Stimulated activated CD4-positive, alpha-beta T cell treated with anti-CD3 and anti-CD28 coated beads, Interleukin-12 subunit alpha, Interleukin-12 subunit beta, amount 100 ng/mL, for 48 hours (primary cell): ENCODE measurements at regions not wholly inside any gene's neighbourhood (a gene's known extent, or its start where the extent isn't known, plus 50 kb on each side); places are given as distances from the start of the nearest gene placed in this dataset.

Source experiments
- DNase-seq, 3 donors: peaks; one replicate each; pipeline ENCODE4 v3.0.0-alpha.2; 2020; ENCODE audit warnings: low read depth in 2 of 3, low spot score in 1 of 3

DNA sequence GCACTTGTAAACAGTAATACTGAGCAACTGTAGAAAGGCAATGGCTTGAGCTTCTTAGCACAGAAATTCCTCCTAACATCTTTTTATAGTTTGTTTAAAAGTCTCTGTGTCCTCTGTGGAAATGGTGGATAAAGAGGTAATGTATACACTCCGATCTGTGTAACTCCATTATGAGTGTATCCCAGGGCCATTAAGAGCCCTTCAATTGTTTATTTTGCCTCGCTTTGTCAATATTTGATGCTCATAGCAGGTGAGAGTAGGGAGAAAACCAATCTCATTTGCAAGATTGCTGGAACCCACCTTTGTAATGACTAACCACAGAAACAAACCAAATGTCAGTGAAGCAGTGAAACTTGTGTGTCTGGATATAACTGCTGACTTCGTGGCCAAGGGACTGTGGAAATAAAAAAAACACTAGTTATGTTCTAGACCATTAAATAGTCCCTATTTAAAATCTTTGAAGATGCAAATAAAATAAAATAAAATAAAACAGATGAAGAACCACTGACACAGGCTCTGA is 598.2 kb upstream of the BOD1L1 start:
- DNase-seq: no peak

DNA sequence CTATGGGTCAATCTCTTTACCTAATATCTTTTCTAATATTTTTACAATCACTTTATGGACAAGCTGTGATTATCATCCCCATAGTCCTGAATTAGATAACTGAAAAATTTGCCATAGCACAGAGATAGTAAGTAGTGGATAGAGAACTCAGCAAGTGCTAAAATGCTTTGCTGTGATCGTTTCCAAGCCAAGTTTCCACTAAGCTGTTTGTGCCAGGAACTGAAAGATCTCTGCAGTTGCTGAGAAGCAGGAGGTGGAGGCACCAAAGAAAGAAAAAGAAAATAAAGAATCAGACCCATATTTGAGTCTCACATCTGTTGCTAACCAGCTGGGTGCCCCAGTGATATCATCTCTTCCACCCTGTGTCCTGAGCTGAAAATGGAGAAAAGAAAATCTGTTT is 605.6 kb upstream of the BOD1L1 start:
- no peak for DNase-seq

DNA sequence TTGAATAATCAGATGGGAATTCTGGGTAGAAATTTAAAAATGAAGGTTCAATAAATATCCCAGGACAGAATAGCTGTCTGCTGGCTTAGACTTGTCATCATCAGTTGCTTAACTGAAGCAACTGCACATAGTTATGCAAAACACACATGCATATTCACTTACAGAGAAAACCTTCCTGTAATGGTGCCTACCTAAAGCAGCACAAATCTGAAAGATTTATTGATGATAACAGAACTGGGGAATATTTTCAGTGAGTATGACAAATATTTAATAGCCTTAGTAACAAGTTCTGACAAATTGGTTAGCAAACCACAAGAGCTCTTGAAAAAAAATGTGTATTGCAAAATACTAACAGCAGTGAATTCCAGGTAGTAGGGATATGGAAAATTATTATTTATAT is 606.8 kb upstream of the BOD1L1 start:
- DNase-seq: no peak

DNA sequence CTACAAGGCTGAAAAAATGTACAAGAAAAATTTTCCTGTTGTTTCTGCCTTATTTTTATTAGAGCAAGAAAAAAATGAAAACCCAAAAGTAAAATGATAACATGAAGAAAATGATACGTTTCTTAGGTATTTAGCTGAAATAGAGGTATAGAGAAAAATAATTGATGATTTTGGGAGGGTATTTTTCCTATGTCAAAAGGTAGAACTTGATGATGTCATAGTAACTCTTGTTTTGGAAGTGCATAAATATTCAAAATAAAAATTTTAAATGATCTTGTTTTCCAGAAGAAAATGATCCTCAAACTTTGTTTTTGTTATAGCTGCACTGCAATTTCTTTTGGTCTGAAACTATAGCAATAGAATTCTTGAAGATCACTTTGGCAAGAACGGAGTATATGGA is 608.8 kb upstream of the BOD1L1 start:
- DNase-seq: no peak

DNA sequence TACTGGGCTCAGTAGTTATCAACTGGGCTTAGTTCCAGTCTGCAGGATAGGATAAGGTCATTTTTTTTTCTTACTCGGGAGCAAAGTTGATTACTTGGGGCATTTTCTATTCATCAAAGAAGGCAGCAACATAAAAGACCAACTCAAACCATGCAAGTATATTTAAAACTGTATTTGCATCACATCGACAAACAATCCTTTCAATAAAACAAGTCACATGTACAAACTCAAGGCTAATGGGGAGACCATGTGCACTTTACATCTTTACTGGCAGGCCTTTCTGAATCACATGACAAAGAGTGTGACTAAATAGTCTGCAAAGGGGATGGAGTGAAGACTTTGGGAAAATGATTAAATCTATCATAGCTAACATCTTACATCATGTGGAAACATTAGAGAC is 610.4 kb upstream of the BOD1L1 start:
- DNase-seq: no peak

DNA sequence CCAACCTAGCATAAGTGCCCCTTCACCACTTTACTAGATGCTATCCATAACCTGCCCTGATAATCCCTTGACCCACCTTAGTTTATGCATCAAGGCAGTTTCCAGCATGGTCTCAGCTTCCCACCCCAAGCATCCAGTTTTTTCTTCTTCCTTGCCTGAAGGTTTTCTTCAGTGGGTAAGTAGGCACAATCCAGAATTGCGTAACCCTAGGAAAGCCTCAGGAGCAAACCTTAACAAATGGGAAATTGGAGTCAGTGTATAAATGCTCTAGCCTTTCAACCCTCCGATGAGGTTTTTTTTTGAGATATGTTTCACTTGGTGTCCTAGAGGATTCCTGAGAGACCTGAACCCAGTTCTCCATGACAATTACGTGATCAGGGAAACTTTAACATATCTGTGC is 614.0 kb upstream of the BOD1L1 start:
- no peak for DNase-seq

DNA sequence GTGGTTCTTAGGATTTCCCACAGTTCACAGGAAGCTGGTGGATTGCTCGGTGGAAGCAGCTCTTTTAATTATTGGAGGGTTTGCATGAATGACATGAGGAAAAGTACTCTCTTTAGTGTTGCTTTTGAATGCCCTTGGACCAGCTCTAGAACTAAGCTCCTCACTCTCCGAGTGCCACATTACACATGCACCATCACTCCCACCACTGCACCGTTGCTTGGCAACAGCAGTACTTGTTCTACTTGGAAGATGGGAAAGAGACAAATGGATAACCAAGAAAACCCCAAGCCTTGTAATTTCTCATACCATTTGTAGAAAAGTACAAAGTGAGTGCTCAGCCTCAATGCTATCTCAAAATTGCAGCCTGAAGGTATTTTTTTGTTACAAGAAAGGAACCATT is 620.2 kb upstream of the BOD1L1 start:
- DNase-seq: no peak

DNA sequence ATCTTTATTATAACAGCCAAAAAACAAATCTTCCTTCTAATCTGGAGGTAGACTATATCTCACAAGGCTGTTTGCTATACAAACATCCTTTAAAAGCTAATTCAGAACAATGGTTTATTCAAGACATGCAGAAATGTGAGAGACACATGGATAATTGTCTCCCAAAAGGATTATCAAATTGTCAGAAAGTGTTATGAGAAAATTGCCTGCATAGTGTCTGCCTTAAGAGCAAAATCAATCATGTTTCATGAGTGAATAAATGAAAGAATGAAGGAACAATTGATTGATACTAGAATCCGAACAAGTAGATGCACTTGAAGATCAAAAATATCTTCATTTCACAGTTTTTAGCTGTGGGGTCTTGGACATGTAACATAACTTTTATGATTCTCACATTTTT is 621.7 kb upstream of the BOD1L1 start:
- DNase-seq: no peak

DNA sequence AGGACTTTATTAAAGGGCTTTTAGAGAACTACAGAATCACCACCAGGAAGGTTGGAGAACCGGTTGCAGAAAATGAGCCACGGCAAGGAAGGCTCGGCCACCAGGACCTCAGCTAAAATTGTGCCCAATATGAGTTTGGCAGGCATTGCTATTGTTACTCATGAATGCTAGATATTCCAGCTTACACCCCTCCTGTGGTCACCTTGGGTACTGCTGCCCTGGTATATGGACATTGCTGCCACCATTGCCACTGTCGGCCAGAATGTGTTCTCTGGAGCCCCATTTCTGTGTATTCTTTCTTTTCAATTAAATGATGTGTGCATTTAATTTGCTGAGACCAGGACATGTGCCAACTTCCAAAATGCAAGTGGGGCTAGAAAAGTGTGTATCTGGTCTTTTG is 626.7 kb upstream of the BOD1L1 start:
- no peak for DNase-seq

DNA sequence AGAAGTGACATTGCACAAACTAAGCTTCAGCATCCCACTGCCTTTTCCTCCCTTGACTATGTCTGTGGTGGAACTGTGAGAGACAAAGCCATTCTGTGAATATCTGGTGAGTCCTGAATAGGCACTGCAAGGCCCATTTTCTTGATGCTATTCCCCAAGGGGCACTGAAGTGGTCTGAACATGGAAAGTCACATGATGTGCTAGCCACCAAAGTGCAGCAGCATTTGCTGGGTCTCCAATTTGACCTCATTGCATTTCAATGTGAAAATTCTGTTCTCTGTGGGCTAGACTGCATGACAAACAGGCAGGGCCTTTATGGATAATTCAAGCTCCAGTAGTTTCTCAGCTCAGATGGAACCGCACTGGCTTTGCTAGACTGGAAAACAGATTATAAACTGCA is 627.4 kb upstream of the BOD1L1 start:
- no peak for DNase-seq

DNA sequence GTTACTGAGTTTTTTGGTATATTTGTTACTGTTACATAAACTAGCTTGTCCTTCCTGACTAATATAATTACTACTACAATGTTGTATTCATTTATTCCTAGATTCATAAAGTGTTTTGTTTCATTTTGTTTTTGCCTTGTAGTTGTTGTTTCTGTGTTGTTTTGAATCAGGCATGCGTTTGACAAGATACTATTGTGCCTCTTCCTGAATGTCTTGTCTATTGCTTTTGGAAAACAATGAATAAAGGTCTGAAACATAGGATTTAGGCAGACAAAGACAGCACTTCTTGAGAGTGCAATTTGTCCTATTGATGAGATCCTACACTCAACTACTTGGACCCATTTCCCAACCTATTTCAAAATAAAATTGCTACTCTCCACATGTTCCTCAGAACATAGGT is 630.4 kb upstream of the BOD1L1 start:
- no peak for DNase-seq

DNA sequence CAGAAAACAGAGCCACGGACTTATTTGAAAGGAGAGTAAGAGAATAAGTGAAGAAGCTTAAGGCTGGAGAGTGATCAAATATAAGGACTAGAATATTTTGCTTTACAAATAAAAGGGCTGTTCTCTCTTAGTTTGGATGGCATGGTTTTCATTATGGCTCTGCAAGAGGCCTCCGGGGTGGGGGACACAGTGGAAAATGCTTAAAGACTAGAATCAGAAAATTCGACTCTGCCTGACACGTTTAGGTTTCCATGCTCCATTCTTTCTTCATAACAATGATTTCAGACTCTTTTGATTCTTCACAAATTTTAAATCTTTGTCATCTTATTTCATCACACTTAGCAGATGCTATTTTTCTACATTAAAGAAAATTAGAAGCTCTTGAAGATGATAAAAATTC is 632.4 kb upstream of the BOD1L1 start:
- no peak for DNase-seq

DNA sequence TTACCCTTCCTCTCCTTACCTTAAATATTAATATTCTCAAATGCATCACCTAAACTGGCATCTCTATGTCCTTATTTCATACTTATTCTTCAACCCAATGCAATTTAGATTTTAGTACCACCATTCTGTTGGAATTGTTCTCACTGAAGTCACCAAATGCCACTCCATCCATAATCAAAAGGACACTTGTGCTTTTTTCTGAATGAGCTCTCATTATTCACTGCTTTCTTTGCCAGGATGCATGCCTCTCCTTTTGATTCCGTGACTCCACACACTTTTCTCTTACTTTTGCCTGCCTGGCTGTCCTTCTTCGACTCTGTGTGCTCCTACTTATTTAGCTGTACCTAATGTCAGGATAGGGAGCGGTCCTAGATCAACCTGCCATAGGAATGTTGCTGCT is 633.1 kb upstream of the BOD1L1 start:
- no peak for DNase-seq

DNA sequence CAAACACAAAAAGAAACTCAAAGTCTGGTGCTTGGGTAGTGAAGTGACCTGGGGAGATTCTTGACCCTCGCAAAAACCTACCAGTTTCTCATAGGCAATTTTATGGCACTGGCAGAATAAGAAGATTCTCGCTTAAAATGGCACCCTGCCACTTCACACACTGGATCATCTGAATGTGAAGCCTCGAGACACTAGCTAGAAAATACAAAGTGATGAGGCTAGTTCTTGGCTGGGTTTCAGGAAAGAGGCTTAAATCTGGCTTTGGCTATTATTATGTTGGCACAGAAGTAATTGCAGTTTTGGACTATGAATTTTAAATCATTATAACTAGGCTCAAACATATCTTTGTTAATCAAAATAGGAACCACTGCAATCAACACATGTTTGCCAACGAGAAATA is 634.7 kb upstream of the BOD1L1 start:
- DNase-seq: no peak

DNA sequence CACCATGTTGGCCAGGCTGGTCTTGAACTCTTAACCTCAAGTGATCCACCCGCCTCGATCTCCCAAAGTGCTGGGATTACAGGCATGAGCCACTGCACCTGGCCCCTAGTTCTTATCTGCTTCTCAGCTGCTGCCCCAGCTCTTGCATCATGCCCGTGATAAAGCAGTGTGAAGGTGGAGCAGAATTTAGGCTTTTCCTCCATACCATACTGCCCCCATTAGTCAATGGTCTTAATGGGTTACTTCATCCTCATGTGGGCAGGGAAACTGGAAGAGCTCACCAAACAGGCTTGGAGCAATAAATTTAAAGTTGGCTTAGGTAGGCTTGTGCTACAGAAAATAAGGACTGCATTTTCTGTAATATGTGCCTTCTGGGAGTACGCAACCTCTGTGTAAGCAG is 636.9 kb upstream of the BOD1L1 start:
- DNase-seq: no peak

DNA sequence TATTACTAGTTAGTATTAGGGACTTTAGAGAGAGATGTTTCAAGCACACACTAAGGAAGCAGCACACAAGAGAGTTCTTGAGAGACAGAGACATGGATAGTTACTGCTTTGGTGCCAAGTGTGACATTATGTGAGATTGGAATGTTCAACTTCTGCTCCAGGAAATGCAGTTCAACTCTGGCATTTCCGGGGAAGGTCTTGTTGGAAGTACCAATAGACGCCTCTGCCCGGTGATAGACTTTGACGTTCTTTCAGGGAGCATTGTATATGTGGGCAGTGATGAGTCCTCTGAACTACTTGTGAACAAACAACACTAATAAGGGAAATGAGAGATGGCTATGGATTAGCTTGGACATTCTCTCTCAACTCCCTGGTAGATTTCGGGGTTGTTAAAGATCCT is 638.1 kb upstream of the BOD1L1 start:
- DNase-seq: no peak

DNA sequence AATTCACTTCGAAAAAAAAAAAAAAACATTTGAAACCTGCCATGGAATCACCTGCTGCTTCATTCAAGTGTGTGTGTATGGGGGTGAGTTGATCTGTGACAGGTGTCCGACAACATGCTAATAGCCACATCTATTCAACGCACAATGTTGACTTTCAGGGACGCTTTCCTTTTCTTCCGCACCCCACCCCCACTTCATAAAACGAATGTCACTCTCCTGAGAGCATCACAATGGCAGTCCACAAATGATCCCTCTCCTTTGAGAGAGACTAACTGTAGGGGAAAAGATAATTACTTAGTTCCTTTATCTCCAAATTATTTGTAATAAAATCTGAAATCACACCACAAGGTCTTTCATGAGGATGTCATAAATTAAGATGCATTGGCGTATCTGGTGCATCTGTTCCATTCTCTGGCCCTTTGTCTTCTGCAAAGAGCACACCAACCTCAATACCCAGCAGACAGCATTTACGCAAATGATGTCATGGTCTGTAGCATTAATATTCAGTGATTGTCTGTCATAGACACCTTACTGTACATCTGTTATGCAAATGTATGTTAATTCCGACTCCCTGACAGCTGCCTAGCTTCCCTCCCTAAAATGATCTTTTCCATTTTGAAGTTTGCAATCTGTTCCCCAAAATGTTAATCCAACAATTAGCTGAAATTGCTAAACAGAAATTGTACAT is 640.0 kb upstream of the BOD1L1 start:
- no peak for DNase-seq

DNA sequence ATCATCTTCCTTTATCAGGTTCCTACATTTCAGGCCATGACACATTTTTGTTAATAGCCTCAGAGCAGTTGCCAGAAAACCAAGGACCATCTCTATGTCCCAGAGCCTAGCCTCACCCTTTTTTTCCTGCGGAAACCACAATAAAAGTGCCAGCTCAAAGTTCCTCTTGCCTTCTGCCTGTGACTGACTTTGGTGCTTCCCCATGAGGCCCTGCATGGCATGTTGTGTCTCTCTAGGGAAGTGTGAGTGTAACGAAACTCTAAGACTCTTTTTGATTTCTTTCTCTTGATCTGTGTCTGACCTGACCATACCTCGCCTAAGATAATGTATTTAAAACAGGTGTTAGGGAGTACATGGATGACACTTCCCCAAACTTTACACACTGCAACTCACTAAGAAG is 642.3 kb upstream of the BOD1L1 start:
- no peak for DNase-seq

DNA sequence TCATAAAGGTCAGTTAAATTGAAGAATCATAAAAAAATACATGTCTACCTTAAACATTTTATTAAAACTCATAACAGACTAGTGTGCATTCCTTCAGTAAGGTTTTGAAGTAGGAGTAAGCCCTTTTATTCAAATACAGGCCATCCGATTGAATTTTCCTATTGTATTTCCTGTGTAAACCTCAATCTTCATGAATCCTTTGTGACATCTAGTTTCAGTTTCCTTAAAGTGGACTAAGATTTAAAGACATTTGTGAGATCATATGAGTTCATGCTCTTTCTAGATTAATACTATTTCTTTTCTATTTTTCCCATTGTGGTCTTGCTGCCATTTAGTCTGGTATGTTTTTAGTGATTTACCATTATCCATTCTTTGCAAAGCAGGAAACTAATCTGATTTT is 644.7 kb upstream of the BOD1L1 start:
- no peak for DNase-seq

DNA sequence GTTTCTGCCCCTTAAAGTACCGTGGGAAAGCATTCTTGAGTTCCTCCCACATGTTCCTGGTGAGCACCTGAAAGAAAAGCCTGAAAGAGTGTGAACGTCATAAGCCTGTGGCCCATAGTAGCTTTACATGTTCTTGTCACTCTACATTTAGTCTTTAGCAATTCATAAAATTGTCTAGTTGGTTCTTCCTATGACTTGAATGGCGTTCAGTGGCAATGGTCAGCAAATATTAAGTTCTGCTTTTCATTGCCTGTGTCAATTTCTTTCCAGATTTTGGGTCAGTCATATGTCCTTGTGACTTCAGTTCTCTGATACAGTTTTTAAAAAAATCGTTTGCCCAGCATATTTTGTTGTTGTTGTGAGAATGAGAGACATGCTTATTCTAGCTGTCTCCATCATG is 650.0 kb upstream of the BOD1L1 start:
- no peak for DNase-seq

DNA sequence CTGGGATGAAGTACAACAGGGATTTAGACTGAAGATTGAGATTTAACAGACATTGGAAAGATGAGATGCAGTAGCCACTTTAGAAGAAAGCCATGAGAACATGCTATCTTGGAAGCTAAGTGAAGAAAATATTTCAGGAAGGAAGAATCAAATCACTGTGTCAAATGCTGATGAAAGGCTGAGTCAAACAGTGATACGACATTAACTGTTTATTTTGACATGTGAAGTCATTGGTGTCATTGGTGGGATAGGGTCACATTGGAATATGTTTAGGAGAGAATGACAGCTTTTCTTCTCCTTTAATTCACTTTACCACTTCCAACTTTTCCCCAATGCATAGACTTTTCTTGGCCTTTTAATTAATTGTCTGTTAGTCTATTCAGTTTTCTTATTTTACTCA is 653.0 kb upstream of the BOD1L1 start:
- DNase-seq: no peak

DNA sequence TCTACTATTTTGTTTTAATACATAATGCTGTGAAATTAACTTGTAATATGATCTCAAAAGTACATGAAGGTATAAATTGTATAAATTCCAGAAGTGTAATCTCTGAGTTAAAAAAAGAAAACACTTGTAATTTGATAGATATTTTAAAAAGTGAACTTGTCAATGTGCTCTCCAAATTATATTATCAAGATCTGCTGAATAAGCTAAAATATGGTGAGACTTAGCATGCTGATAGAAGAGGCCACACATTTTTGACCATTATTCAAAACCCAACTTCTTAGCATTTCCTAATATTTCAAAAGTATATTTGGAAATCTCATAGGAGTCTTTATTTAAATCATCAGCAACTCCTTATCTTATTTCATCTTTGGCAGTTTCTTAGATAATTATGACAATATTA is 657.1 kb upstream of the BOD1L1 start:
- DNase-seq: no peak

DNA sequence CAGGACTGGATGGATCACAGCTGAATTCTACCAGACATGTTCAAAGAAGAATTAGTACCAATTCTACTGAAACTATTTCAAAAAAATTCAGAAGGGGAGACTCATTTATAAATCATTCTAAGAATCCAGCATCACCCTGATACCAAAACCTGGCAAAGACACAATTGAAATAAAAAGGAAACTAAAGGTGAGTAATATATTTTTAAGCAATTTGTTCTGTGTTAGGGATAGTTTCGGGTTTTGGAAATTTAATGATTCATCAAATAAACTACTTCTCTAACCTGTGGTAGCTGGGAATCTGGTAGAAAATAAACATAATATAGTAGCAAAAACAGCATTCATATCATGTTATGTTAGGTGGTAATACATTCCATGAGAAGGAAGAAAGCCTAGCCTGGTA is 662.2 kb upstream of the BOD1L1 start:
- no peak for DNase-seq

DNA sequence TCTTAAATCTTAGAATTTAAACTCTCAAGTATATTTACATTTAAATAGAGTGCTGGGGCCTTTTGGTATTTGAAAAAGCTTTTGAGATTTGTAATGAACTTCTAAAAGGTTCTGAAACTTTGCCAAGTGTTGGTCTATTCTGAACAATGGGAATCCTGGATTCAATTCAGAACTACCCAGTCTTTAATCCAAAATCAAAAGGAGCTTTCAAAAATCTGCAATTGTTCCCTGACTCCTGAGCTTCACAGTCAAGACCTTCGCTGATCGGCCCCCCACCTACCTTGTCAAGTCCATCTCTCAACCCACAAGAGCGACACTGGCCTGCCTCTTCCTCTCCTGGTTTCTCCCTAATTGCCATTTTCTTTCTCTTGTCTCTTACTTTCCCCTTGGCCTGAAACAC is 666.1 kb upstream of the BOD1L1 start:
- DNase-seq: no peak
